Natural killer cell treated with Interleukin-12 subunit alpha and Interleukin-12 subunit beta and Interleukin-15 and Interleukin-18, amount 100 ng/mL, for 72 hours (primary cell): ENCODE measurements at regions not wholly inside any gene's neighbourhood (a gene's known extent, or its start where the extent isn't known, plus 50 kb on each side); places are given as distances from the start of the nearest gene placed in this dataset.

Source experiments
- ATAC-seq, 2 donors: fragments of 150-1000 bp; cut with Tn5 transposase in 1 of 2; sonication (Bioruptor Pico), chemical (Tn5 transposase) in 1 of 2; 2 replicates each; pipeline ENCODE4 v1.10.0; 2021
- DNase-seq: peaks from one replicate; pipeline ENCODE4 v3.0.0; 2022; ENCODE audit warnings: low spot score
- H3K27ac Mint-ChIP-seq, 2 donors: 1 replicate in 1 of 2; 2 replicates in 1 of 2; pipeline ENCODE4 v1.8.0; 2022; ENCODE audit warnings: mixed read lengths in 2 of 2, mild to moderate bottlenecking in 1 of 2, moderate library complexity in 1 of 2
- H3K27me3 Mint-ChIP-seq, 2 donors: 1 replicate in 1 of 2; 2 replicates in 1 of 2; pipeline ENCODE4 v1.8.0; 2022; ENCODE audit warnings: mixed read lengths in 2 of 2
- H3K36me3 Mint-ChIP-seq: one replicate; pipeline ENCODE4 v1.8.0; 2022; ENCODE audit warnings: mixed read lengths
- H3K4me1 Mint-ChIP-seq, 2 donors: 1 replicate in 1 of 2; 2 replicates in 1 of 2; pipeline ENCODE4 v1.8.0; 2022; ENCODE audit warnings: low read depth in 2 of 2, mixed read lengths in 2 of 2, mild to moderate bottlenecking in 1 of 2
- H3K4me3 Mint-ChIP-seq: one replicate; pipeline ENCODE4 v1.8.0; 2022; ENCODE audit warnings: mixed read lengths
- H3K9me3 Mint-ChIP-seq: 2 replicates; pipeline ENCODE4 v1.8.0; 2022; ENCODE audit warnings: mixed read lengths

GRCh38 chr6:82057846-82058554 is 189.5 kb downstream of the IBTK start:
- DNase-seq (no peak), ATAC-seq (no peak)
- Mint-ChIP-seq H3K27me3 (no peaks in the 10 kb centered on the region), H3K4me1 (no peaks in the 10 kb centered on the region), H3K4me3 (no peak overlapping the region), H3K27ac (no peak overlapping the region), H3K36me3 (no peaks in the 10 kb centered on the region), H3K9me3 (no peaks in the 10 kb centered on the region)

DNA sequence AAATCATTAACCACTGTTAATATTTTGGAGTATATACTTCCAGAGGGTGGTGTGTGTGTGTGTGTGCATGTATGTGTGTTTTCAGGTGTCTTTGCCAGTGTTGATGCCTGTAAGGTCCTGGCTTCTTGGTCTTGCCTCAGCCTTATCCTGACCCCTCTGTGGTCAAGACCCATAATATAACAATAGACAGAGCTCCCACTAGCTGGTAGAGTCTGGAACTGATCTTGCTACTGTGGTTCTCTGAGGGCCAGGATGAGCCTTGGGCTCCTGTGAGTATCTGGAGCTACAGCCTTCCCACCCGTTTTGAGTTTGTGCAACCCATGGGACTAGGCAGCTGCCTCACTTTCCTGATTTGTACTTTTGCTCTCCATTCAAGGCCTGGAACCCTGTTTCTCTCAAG is 191.0 kb downstream of the IBTK start:
- H3K36me3 Mint-ChIP-seq = no peaks in the 10 kb centered on the region
- ATAC-seq (no peak), DNase-seq (no peak)
- no peak overlapping the region for H3K27ac Mint-ChIP-seq
- H3K27me3 Mint-ChIP-seq = no peaks in the 10 kb centered on the region
- no peaks in the 10 kb centered on the region for H3K9me3 Mint-ChIP-seq
- H3K4me3 Mint-ChIP-seq = no peak overlapping the region
- H3K4me1 Mint-ChIP-seq = no peaks in the 10 kb centered on the region

DNA sequence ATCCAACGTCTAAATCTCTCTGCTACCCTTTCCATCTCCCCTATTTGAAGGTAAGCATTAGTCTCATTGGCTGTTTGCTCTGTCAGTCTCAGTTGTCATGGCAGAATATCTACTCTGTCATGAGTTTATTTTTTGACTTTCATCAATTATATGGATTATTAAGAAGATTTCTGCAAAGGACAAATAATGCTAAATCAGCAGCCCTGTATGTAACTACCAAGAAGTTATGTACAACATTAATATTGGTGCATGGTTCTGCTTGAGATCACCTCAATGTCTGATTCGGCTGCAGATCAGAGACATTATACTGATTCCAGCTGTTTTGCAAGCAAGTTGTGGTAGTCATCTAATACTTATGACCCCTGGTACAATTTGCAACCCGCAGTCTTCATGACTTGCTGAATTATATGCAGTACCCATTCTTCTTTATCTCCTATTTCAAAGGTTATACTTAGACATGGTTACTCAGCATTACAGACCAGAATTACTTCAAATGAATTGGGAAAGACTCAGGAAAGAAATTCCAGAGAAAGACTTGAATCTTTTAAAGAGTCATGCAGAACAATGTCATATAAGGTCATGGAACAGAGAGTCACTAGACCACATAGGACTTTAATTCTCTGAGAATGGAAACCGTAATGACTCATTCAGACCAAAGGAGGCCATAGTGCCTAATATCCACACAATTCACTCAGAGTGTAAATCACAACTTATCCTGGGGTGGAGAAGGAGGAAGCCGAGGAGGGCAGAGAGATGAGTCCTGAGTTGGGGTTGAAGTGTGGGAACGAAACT is 201.4 kb downstream of the IBTK start:
- H3K9me3 Mint-ChIP-seq = no peaks in the 10 kb centered on the region

DNA sequence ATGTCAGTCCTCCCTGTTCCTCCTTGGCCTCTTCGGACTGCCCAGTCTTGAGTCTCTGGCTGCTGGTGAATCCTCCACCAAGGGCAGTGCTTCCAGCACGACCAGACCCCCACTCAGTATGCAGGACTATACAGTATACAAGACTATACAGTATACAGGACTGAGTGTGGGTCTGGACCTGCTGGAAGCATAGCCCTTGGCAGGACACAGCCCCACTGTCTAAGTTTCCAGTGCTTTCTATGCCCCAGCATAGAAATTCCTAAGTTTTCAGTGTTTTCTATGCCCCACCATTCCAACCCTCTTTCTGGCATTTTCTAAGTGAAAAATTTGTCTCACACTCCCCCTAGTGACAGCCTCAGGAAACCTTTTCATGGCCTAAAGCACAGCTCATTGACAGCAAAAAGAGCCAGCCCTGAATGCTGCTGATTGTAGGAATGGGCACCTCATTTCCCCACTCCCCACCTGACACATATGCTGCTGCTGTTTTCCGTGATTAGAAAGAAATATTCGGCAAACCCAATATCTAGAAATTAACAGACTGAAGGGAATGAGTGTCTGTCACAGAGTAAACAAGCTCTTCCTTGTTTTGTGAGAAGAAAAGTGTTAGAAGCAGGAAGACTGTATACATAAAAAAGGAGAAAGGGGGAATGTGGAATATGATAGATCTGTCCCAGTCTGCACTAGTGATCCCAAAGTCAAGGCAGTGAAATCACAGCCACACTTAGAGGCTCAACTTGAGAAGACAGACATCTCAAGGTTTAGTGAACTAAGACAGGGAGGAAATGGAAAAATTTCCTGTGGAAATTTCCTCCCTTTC is 206.9 kb downstream of the IBTK start:
- Mint-ChIP-seq H3K27ac (no peak overlapping the region), H3K4me1 (no peaks in the 10 kb centered on the region), H3K4me3 (no peak overlapping the region), H3K9me3 (no peaks in the 10 kb centered on the region), H3K36me3 (no peaks in the 10 kb centered on the region), H3K27me3 (peaks cover 0 to 5% of the 10 kb centered on the region in 2 donors)
- DNase-seq (no peak), ATAC-seq (peak in 1 of 2 donors; percentile 20)

More for the DNA sequence above, 201.4 kb downstream of the IBTK start:
- ATAC-seq (no peak), DNase-seq (no peak)
- Mint-ChIP-seq H3K36me3 (no peaks in the 10 kb centered on the region), H3K27me3 (no peaks in the 10 kb centered on the region), H3K4me1 (no peaks in the 10 kb centered on the region), H3K27ac (no peak overlapping the region), H3K4me3 (no peak overlapping the region)

DNA sequence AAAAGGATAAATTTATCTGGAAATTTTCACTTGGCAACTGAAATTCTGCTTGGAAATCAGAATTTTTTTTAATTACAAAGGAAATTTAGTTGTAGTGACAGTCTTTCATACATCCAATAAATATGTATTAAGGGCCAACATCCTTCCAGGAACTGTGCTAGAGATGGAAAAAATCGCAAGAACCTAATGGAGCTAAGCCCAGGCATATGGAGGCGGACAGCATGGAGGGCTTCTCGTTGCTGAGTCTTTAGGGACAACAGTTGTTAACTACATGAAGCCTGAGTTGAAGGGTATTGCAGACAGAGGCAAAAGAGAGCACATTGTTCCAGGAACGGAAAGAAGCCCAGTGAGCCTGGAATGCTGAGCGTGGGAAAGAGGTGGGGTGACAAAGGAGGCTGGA is 208.9 kb downstream of the IBTK start:
- H3K4me1 Mint-ChIP-seq = no peaks in the 10 kb centered on the region
- H3K27ac Mint-ChIP-seq = no peak overlapping the region
- no peak overlapping the region for H3K4me3 Mint-ChIP-seq
- no peaks in the 10 kb centered on the region for H3K9me3 Mint-ChIP-seq
- no peaks in the 10 kb centered on the region for H3K36me3 Mint-ChIP-seq
- peaks cover 0 to 5% of the 10 kb centered on the region in 2 donors for H3K27me3 Mint-ChIP-seq
- DNase-seq = no peak
- no peak for ATAC-seq

GRCh38 chr6:82035526-82035925 is 212.0 kb downstream of the IBTK start:
- no peaks in the 10 kb centered on the region for H3K4me1 Mint-ChIP-seq
- ATAC-seq = no peak
- H3K9me3 Mint-ChIP-seq = peaks cover 3% of the 10 kb centered on the region
- no peaks in the 10 kb centered on the region for H3K36me3 Mint-ChIP-seq
- no peak overlapping the region for H3K27ac Mint-ChIP-seq
- H3K4me3 Mint-ChIP-seq = no peak overlapping the region
- H3K27me3 Mint-ChIP-seq = peaks cover 0 to 5% of the 10 kb centered on the region in 2 donors
- no peak for DNase-seq

- H3K4me1 Mint-ChIP-seq = no peaks in the 10 kb centered on the region
- DNase-seq = no peak
- no peaks in the 10 kb centered on the region for H3K36me3 Mint-ChIP-seq
- H3K9me3 Mint-ChIP-seq = peaks cover 11% of the 10 kb centered on the region
- ATAC-seq = no peak
- H3K4me3 Mint-ChIP-seq = no peak overlapping the region
- no peak overlapping the region for H3K27ac Mint-ChIP-seq
- peaks cover 0 to 4% of the 10 kb centered on the region in 2 donors for H3K27me3 Mint-ChIP-seq
Observed at GRCh38 chr6:82033631-82034211, 213.8 kb downstream of the IBTK start.

DNA sequence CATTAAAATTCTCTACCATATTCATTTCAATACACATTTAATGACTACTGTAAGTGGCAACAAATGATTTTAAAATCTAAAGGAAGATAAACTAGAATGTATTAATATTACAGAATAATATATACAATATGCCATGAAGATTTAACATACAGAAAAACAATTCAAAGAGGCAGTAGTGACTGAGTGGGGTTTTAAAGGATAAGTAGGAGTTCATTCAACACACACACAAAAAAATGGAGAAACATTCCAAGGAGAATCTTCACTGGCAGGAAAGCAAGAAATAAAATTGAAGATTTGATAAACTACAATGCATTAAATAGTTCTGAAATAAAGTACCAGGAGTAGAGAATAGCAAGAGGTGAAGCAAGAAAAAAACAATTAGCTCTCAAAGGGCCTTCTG is 215.1 kb downstream of the IBTK start:
- DNase-seq = no peak
- no peaks in the 10 kb centered on the region for H3K4me1 Mint-ChIP-seq
- no peak overlapping the region for H3K4me3 Mint-ChIP-seq
- H3K9me3 Mint-ChIP-seq = peaks cover 11% of the 10 kb centered on the region
- no peaks in the 10 kb centered on the region for H3K36me3 Mint-ChIP-seq
- H3K27me3 Mint-ChIP-seq = peaks cover 0 to 2% of the 10 kb centered on the region in 2 donors
- H3K27ac Mint-ChIP-seq = no peak overlapping the region
- no peak for ATAC-seq

DNA sequence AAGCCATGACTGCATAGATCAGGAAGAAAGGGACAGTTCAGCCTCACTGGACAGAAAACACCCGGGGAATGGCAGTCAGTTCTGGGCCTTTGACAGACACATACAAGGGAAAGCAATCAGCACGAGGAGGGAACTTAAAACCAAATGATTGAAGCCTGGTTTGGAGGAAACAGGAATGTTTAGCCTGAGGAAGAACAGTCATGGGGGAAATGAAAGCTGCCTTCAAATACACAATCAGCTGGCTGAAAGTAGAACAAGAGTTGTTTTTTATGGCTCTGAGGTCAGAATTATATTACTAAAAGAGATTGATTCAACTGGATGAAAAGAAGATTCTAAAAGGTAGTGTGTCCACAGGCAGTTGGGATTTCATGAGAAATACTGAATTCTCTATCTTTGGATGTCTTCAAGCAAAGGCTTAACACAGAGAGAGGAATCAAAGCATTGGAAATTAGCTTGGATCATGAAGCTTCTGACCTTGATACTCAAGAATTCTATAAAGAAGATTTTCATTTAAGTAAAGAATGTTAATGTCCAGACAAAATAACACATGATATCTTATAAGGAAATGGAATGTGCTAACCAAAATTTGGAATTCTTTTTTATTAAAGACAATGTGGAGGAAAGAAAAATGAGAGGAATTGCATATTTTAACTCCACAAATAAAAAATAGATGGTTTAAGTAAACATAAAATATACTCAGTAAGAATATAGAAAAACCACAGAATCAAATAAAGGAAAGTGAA is 216.6 kb downstream of the IBTK start:
- DNase-seq (no peak), ATAC-seq (no peak)
- no peaks in the 10 kb centered on the region for H3K4me1 Mint-ChIP-seq
- H3K9me3 Mint-ChIP-seq = peaks cover 11% of the 10 kb centered on the region
- H3K27ac Mint-ChIP-seq = no peak overlapping the region
- H3K36me3 Mint-ChIP-seq = no peaks in the 10 kb centered on the region
- H3K27me3 Mint-ChIP-seq = no peaks in the 10 kb centered on the region
- no peak overlapping the region for H3K4me3 Mint-ChIP-seq

DNA sequence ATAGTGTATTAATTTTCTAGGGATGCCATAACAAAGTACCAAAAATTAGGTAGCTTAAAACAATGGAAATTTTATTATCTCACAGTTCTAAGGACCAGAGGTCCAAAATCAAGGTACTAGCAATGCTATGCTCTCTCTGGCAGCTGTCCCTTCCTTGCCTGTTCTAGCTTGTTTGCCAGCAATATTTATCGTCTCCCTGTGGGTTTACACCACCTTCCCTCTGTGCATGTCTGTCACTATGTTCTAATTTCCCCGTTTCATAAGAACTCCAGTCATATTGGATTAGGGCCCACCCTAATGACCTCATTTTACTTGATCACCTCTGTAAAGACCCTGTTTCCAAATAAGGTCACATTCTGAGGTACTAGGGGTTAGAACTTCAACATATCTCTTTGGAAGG is 217.2 kb downstream of the IBTK start:
- no peak overlapping the region for H3K27ac Mint-ChIP-seq
- ATAC-seq (no peak), DNase-seq (no peak)
- no peaks in the 10 kb centered on the region for H3K27me3 Mint-ChIP-seq
- no peaks in the 10 kb centered on the region for H3K4me1 Mint-ChIP-seq
- H3K9me3 Mint-ChIP-seq = peaks cover 11% of the 10 kb centered on the region
- H3K4me3 Mint-ChIP-seq = no peak overlapping the region
- H3K36me3 Mint-ChIP-seq = no peaks in the 10 kb centered on the region

GRCh38 chr6:82025271-82025670 is 222.3 kb downstream of the IBTK start:
- Mint-ChIP-seq H3K27ac (no peak overlapping the region), H3K4me3 (no peak overlapping the region)

DNA sequence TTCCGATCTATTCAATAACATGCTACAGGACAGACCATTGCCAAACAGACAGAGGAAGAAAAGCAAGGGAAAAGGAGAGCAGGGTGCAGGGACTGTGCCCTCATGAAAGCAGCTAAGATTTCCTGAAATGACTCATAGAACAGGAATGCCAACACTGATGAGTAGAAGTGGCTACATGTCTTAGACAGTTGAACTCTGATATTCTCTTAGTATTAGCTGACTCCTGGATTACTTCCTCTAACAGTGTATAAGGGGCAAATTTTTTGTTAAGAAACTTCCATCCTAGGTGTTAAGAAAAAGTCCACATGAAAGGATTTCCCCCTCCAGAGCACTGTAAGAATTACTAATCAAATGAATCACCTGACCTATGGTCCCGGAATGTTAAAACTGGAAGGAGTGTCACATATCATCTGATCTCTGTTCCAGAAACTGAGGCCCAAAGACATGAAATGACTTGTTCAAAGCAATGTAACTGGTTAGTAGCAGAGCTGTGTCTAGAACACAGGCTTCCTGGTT is 224.9 kb downstream of the IBTK start:
- Mint-ChIP-seq H3K27ac (no peak overlapping the region), H3K36me3 (no peaks in the 10 kb centered on the region), H3K27me3 (peaks cover 0 to 9% of the 10 kb centered on the region in 2 donors), H3K4me3 (no peak overlapping the region), H3K4me1 (no peaks in the 10 kb centered on the region), H3K9me3 (no peaks in the 10 kb centered on the region)
- ATAC-seq (no peak), DNase-seq (no peak)

More at GRCh38 chr6:82025271-82025670, 222.3 kb downstream of the IBTK start:
- DNase-seq (no peak), ATAC-seq (no peak)
- Mint-ChIP-seq H3K36me3 (no peaks in the 10 kb centered on the region), H3K4me1 (no peaks in the 10 kb centered on the region), H3K9me3 (peaks cover 7% of the 10 kb centered on the region), H3K27me3 (peaks cover 0 to 3% of the 10 kb centered on the region in 2 donors)

- no peak for DNase-seq
- Mint-ChIP-seq H3K4me3 (no peak overlapping the region), H3K4me1 (no peaks in the 10 kb centered on the region), H3K27ac (no peak overlapping the region), H3K9me3 (no peaks in the 10 kb centered on the region), H3K36me3 (no peaks in the 10 kb centered on the region), H3K27me3 (peaks cover 0 to 9% of the 10 kb centered on the region in 2 donors)
- no peak for ATAC-seq
Observed at GRCh38 chr6:82017773-82018172, 229.8 kb downstream of the IBTK start.
